ENCODE measurements at regions not wholly inside any gene's neighbourhood (a gene's known extent, or its start where the extent isn't known, plus 50 kb on each side); places are given as distances from the start of the nearest gene placed in this dataset.
A peak's percentile ranks its signal among the peaks of the same experiment; 100 is the strongest.

- no peak for DNase-seq
Observed at GRCh38 chr19:29263305-29264135, 50.6 kb upstream of the UQCRFS1 start.

DNA sequence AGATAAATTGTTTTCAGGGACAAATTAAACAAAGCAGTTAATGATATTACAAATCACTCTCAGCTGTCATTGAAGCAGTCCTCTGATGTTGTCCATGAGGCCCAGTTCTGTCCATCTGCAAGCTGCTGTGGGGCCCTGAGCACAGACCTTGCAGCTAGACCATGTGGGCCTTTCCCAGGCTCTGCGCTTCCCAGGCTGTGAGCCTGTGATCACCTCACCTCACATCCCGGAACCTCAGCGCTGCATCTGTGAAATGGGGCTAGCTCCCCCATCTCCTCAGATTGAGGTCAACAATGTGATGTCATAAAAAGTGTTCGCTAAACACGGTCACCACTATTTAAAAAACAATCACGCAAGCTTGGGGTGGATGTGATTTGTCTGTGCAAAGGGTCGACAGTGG lies 51.9 kb upstream of the UQCRFS1 start:
- no peak for DNase-seq

GRCh38 chr19:29265436-29265835 lies 52.5 kb upstream of the UQCRFS1 start:
- no peak for DNase-seq

- no peak for DNase-seq
Observed at GRCh38 chr19:29266001-29266400, 53.0 kb upstream of the UQCRFS1 start.

- DNase-seq, result no peak
Observed at GRCh38 chr19:29266603-29267002, 53.7 kb upstream of the UQCRFS1 start.

- DNase-seq, result no peak
Observed at GRCh38 chr19:29267701-29268100, 54.8 kb upstream of the UQCRFS1 start.

GRCh38 chr19:29268103-29268502 lies 55.2 kb upstream of the UQCRFS1 start:
- no peak for DNase-seq

DNA sequence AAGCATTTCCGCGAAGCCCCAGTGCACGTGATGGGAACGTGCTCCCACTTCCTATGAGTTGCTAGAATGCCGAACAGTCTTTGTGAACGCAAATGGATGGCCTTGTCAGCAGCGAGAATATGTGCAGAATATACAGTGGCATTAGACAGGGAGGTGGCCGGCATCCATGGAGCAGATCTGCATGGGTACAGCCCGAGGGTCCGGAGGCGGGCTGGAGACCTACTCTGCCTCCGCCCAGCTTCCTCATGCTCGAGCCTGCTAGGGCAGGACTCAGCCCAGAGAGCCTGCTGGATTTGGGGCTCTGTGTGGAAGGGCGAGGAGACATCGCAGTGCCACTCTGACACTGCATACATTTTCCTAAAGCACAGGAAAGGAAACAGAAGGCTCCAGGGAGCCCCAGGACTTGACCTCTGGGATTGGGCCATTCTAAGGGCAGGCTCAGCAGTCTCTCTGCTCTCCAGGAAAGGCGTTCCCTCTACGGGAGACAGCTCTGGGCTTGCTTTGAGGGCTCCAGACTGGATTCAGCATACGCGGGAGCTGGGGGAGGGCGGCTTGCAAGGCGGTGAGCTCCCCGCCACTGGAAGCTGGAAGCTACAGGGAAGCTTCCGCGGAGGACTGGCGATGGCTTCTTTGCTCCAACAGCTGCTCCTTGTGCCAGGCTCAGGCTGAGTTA lies 55.9 kb upstream of the UQCRFS1 start:
- DNase-seq, result no peak

GRCh38 chr19:29269641-29270040 lies 56.7 kb upstream of the UQCRFS1 start:
- DNase-seq, result no peak

DNA sequence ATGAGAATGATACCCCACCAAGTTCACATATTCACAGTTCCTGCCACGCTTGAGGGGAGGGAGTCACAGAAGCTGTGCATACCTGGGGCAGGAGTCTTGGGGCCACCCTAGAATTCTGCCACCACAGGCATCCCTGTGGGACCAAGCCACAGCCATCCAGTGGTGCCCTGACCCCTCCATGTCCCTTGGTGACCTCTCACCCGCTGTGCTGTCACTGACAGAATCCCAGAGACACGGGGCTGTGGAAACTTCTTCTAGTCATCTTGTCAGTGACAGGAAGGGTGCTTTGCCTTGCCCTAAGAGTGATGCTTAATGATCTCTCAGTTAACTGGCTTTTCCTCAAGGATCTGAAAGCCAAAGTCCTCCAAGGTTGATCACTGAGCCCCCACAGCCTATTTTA lies 58.4 kb upstream of the UQCRFS1 start:
- no peak for DNase-seq

- DNase-seq, result no peak
Observed at GRCh38 chr19:29271911-29272310, 59.0 kb upstream of the UQCRFS1 start.

DNA sequence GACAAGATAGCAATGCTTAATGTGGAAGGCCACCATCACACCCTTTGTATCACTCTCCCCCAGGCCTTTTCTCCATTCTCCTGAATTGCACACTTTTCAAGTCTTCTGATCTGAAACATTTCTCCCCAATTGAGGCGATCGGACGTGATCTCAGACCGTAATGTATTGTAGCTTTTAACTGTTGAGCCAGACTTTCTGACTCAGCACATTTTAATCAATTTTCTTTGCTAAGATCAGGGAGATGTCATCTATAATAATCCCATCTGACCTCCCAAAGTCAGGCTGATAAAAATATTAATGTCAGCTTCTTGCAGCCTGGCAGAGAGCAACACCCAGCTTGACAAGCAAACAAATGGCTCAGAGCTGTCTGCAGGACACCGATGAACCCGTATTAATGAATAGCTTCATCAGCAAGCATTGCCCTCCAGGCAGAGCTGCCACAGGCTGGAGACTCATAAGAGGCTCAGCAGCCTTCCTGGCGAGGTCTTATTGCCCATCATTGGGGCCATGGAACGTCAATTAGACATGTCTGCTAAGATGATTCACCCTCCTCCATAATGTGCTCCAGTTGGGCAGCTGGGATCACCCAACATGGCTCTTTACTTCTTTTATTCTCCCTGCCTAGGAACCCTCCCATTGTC lies 60.2 kb upstream of the UQCRFS1 start:
- DNase-seq, result no peak

- no peak for DNase-seq
Observed at GRCh38 chr19:29275266-29275665, 62.3 kb upstream of the UQCRFS1 start.

GRCh38 chr19:29277102-29277501 lies 64.2 kb upstream of the UQCRFS1 start:
- DNase-seq, result peak in 1 of 2 experiments; percentile 19

DNA sequence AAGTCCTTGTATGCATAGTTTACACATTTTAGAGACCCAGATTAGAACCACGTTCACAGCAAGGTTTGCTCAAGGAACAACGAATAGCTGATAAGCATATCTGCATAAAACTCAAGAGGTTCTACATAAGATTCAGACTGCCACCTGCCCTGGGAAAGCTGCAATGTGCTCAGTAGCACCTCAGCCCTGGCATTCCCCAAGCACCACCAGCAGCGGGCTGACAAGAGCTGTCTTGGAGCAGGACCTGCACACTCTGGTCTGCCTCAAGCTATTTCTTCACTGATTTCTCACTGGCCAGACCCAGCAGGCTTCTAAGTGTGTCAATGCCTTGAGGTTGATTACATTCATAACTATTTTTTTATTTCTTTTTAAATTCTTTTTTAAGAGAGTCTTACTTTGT lies 65.8 kb upstream of the UQCRFS1 start:
- DNase-seq, result no peak

GRCh38 chr19:29283366-29283765 lies 70.4 kb upstream of the UQCRFS1 start:
- no peak for DNase-seq

DNA sequence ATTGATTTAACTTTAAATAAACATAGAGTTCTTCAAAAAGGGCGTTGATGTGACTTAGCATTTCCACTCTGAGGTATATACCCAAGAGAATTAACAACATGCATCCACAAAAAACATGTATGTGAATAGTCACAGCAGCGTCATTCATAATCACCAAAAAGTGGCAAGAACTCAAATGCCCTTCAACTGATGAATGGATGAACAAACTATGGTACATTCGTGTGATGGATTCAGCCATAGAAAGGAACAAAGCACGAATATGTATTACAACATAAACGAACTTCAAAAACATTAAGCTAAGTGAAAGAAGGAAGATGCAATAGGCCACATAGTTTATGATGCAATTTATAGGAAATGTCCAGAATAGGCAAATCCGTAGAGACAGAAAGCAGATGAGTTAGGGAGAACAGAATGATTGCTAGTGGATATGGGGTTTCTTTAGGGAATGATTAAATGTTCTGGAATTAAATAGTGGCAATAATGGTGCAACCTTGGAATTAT lies 72.3 kb upstream of the UQCRFS1 start:
- no peak for DNase-seq

DNA sequence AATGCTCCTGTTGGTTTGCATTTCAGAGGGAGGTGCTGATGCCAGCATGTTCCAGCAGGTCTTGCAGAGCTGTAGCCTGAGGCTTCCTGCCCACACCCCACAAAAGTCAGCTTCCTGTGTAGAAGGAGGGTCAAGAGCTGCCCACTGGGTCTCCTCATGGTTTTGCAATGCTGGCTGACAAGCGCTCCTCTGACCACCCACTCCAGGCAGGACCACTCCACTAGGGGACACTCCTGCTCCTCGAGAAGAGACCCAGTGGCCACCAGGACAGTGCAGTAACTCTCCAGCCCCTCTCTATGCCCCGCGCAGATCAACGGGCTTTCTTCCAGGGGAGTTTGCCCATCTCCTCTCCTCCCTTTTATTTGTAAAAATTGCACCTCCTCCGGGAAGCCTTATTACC lies 72.9 kb upstream of the UQCRFS1 start:
- peak; percentile 6 to 14 for DNase-seq

DNA sequence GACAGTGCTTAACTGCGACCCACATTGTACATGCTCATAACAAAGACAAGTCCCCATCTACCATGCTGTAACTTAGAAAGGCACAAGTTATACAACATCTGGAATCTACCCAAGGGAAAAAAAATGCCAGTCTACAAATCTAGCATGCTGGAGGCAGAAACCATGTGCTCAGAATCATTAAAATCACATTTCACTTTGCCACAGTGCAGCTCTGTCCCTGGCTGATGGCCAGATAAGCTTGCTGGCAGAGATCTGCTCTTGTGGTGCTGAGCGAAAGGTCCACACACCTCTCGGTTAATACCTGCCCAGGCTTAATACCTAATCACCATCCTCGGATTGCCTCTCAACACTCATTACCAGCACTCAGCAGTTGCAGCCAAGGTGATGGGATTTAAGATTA lies 74.1 kb upstream of the UQCRFS1 start:
- no peak for DNase-seq

- no peak for DNase-seq
Observed at GRCh38 chr19:29288256-29288655, 75.3 kb upstream of the UQCRFS1 start.

DNA sequence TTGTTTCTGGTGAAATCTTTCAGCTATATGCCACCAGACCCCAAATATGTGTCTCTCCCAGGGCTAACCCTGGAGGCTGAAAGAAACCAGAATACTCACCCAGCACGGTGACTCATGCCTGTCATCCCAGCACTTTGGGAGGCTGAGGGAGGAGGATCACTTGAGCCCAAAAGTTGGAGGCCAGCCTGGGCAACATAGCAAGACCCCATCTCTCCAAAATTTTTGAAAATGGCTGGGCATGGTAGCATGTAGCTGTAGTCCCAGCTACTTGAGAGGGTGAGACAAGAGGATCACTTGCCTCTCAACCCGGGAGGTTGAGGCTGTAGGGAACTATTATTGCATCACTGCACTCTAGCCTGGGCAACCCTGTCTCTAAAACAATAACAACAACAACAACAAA lies 76.1 kb upstream of the UQCRFS1 start:
- DNase-seq, result no peak

GRCh38 chr19:29290853-29291252 lies 77.9 kb upstream of the UQCRFS1 start:
- no peak for DNase-seq

- DNase-seq, result no peak
Observed at GRCh38 chr19:29292153-29292552, 79.2 kb upstream of the UQCRFS1 start.

DNA sequence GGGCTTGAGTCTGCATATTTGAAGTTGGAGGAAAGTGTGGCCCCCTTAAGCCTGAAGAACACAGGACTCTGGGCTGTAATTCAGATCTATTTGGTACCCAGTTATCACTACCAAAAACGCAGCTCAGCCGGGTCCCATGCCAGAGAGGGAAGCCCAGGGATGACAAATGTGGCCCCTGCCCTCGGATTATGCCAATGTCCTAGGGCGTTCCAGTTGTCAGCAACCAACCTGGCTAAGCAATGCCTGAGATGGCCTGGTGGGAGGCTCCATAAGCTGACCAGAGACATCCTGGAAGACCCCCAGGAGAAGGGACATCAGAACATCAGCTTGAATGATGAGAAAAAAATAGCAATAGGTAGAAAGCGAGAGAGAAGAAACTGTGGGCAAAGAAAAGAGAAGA lies 79.6 kb upstream of the UQCRFS1 start:
- no peak for DNase-seq
